Adipocyte (in vitro differentiated cells): ENCODE measurements at regions not wholly inside any gene's neighbourhood (a gene's known extent, or its start where the extent isn't known, plus 50 kb on each side); places are given as distances from the start of the nearest gene placed in this dataset.

Source experiments
- DNase-seq: peaks from one replicate; pipeline ENCODE4 v3.0.0-alpha.2; 2015; ENCODE audit warnings: low read depth
- H3K27me3 ChIP-seq: replicated peaks from 2 replicates; pipeline ENCODE4 v1.7.0; 2013; ENCODE audit warnings: mild to moderate bottlenecking, low read length, moderate library complexity; ENCODE audit not compliant: control insufficient read depth, insufficient read depth
- H3K36me3 ChIP-seq: 2 replicates; pipeline ENCODE4 v1.7.0; 2013; ENCODE audit warnings: low read length, mild to moderate bottlenecking, moderate library complexity; ENCODE audit not compliant: control insufficient read depth, insufficient read depth, severe bottlenecking
- H3K4me1 ChIP-seq: 2 replicates; pipeline ENCODE4 v1.7.0; 2013; ENCODE audit warnings: mild to moderate bottlenecking, low read length, moderate library complexity; ENCODE audit not compliant: control insufficient read depth, insufficient read depth
- H3K4me3 ChIP-seq: 2 replicates; pipeline ENCODE4 v1.7.0; 2013; ENCODE audit warnings: mild to moderate bottlenecking, low read length, moderate library complexity
- H3K9ac ChIP-seq: 2 replicates; pipeline ENCODE4 v1.7.0; 2013; ENCODE audit warnings: mild to moderate bottlenecking, low read length, moderate library complexity
- H3K9me3 ChIP-seq: 2 replicates; pipeline ENCODE4 v1.7.0; 2013; ENCODE audit warnings: mild to moderate bottlenecking, low read length, moderate library complexity; ENCODE audit not compliant: control insufficient read depth

DNA sequence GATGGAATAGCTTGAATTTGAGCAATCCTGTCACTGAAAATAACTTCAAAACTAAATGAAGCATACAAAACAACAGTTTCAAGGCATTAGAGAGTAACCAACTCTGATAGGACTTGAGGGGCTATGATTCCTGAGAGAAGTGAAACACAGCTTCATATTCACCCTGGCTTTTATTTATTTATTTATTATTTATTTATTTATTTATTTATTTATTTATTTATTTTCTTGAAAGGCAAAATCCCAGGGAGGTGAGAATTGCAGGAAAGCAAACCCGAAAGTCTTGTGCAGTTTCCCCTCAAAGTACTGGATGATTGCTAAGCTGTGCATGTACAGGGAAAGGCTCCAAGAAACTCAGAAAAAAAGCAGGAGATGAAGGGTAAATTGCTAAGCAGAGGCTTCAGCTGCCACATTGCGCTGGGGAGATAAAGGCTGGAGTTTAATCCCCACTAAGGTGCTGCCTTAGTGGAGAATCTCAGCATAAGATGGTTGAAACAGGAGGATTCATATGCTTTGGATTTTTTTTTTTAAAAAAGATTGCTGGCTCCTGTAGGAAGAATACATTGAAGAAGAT lies 72.9 kb upstream of the COL24A1 start:
- H3K27me3 ChIP-seq: no peaks in the 10 kb centered on the region
- peaks cover 8% of the 10 kb centered on the region for H3K4me1 ChIP-seq
- H3K9ac ChIP-seq: no peak overlapping the region
- DNase-seq: no peak
- no peak overlapping the region for H3K4me3 ChIP-seq
- H3K9me3 ChIP-seq: no peaks in the 10 kb centered on the region
- H3K36me3 ChIP-seq: no peaks in the 10 kb centered on the region

DNA sequence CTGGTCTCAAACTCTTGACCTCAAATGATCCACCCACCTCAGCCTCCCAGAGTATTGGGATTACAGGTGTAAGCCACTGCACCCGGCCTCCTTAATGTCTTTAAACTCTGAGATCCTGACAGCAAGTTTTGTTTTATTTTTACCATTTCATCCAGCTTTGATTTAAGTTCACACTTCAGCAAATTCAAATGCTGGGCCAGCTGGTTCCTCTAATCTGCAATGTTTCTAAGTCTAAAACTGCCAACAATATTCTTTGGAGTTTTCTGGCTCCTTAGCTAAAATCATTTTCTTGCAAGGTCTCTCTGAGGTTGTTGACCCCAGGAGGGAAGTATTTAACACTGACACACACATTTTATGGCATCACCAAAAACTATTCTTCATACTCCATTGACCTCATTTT lies 72.0 kb upstream of the COL24A1 start:
- Histone ChIP-seq H3K4me3 (no peak overlapping the region), H3K4me1 (peaks cover 8% of the 10 kb centered on the region), H3K27me3 (no peaks in the 10 kb centered on the region), H3K9ac (no peak overlapping the region), H3K9me3 (no peaks in the 10 kb centered on the region), H3K36me3 (no peaks in the 10 kb centered on the region)
- DNase-seq: no peak

DNA sequence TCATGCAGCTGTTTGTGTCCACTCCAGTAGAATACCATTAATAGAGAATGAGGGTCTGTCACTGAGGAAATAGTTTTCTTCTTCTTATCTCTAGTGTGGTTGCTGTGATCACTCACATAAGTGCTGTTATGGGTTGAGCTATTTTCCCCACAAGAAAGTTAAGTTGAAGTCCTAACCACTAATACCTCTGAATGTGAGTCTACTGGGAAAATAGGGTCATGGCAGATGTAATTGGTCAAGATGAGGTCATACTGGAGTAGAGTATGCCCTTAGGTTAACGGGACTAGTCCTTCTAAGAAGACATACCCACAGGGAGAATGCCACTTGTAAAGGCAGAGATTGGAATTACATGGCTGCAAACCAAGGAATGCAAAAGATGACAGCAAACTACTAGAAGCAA lies 70.5 kb upstream of the COL24A1 start:
- no peaks in the 10 kb centered on the region for H3K36me3 ChIP-seq
- no peak for DNase-seq

DNA sequence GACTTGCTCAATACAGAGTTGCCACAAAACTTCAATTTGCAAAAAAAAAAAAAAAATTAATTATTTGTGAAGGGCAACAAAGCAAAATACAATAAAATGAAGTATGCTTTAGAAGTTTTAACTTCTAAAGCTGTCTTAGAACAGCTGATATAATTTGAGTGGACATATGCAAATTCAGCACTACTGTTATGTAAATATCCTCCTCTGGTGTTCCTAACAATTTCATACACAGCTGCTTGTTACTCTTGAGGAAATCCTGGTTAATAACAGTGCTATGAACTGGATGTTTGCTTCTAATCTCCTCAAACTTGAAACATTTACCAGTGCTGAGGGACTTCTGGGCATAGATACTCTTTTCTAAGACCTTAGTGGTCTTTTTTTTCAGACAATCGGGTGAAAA lies 69.6 kb upstream of the COL24A1 start:
- no peak for DNase-seq
- H3K36me3 ChIP-seq: no peaks in the 10 kb centered on the region
- H3K9ac ChIP-seq: no peak overlapping the region
- H3K4me3 ChIP-seq: no peak overlapping the region
- H3K27me3 ChIP-seq: no peaks in the 10 kb centered on the region
- H3K4me1 ChIP-seq: peaks cover 8% of the 10 kb centered on the region
- no peaks in the 10 kb centered on the region for H3K9me3 ChIP-seq

More for the DNA sequence above, 70.5 kb upstream of the COL24A1 start:
- Histone ChIP-seq H3K4me1 (peaks cover 8% of the 10 kb centered on the region), H3K9me3 (no peaks in the 10 kb centered on the region), H3K27me3 (no peaks in the 10 kb centered on the region), H3K4me3 (no peak overlapping the region), H3K9ac (no peak overlapping the region)

DNA sequence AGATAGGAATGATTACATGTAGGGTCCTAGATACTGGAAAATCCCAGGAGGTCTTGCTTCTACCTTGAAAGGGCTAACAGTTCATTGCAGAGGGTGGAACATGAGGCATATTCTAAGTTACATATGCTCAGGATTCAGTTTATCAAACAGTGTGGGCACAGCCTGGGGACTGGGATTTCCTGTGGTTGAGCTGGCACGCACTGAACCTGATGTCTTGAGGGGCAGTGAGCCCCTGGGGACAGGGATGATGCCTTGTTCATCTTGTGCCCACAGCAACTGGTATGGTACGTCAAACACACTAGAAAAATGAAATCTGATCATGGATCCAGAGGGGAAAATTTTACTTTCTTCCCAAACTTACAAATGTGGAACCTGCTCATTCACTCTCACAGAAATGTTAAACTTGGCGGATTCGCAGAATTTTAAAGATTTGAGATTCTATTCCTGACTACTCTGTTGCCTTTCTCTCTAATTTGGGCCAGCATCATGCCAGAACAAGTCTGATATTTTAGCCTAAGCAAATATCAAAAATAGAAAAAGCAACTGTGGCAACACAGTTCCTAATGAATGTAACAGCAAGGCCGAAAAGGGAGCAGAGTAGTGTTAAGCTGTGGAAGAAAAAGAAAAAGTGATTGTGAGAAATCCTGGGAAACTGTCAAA lies 68.2 kb upstream of the COL24A1 start:
- Histone ChIP-seq H3K9ac (no peak overlapping the region), H3K9me3 (no peaks in the 10 kb centered on the region), H3K27me3 (no peaks in the 10 kb centered on the region), H3K4me1 (peaks cover 8% of the 10 kb centered on the region), H3K36me3 (no peaks in the 10 kb centered on the region), H3K4me3 (no peak overlapping the region)
- DNase-seq: no peak

DNA sequence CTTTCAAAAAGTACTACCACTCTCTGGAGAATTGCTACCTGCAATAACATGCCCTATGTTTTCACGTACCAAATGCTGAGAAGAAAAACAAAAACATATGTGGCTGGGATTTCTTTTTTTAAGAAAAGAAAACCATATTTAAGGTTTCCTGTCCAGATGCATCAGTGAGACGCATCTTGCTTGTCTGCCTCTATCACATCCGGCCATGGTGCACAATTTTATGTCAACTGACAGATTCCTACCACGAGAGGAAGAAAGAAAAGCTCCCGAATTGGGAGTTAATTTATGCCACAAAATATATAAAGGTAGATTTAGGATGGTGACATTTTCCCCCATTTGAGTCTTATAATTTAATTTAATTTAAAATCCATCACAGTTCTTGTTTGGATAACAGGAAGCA lies 62.3 kb upstream of the COL24A1 start:
- Histone ChIP-seq H3K4me1 (no peaks in the 10 kb centered on the region), H3K27me3 (no peaks in the 10 kb centered on the region), H3K36me3 (no peaks in the 10 kb centered on the region), H3K4me3 (no peak overlapping the region), H3K9me3 (no peaks in the 10 kb centered on the region), H3K9ac (no peak overlapping the region)
- no peak for DNase-seq

DNA sequence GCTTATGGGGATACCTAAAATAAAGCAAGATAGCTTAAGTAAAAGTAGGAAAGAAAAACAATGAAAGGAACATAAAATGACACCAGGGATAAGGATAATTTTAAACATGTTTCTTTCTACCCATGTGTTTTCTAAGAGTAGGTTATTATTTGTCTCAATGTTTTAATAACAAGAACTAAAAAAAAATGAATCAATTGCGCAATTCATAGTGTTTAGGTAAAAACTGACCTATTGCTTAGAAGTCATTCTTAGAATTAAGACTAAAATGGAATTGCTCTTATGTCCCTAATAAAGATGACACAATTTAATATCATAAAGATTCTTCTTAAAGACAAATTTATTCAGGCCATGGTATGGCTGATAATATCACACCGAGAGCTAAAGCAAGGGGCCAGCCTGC lies 58.0 kb upstream of the COL24A1 start:
- DNase-seq: no peak
- Histone ChIP-seq H3K4me3 (no peak overlapping the region), H3K9ac (no peak overlapping the region), H3K9me3 (no peaks in the 10 kb centered on the region), H3K4me1 (no peaks in the 10 kb centered on the region), H3K36me3 (no peaks in the 10 kb centered on the region), H3K27me3 (no peaks in the 10 kb centered on the region)

DNA sequence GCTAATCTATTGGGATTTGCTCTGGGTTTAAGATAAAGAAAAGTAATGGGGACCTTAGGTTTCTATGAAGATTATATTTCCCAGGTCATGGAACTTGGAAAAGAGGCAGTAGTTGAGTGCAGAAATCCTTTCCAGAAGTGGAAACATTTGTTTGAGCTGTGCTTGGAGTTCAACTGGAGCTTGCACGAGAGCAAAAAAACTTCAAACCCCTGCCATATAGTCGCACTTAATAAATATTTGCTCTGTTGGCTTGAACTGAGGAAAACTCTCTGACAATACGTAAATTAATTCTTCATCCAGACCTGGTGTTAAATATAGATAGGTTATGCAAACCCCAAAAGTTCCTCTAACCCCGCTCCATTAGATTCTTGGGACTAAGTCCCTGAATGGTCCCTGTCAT lies 52.8 kb upstream of the COL24A1 start:
- DNase-seq: no peak
- no peaks in the 10 kb centered on the region for H3K36me3 ChIP-seq
- H3K9me3 ChIP-seq: no peaks in the 10 kb centered on the region
- no peaks in the 10 kb centered on the region for H3K27me3 ChIP-seq
- peaks cover 8% of the 10 kb centered on the region for H3K4me1 ChIP-seq
- no peak overlapping the region for H3K4me3 ChIP-seq
- no peak overlapping the region for H3K9ac ChIP-seq

DNA sequence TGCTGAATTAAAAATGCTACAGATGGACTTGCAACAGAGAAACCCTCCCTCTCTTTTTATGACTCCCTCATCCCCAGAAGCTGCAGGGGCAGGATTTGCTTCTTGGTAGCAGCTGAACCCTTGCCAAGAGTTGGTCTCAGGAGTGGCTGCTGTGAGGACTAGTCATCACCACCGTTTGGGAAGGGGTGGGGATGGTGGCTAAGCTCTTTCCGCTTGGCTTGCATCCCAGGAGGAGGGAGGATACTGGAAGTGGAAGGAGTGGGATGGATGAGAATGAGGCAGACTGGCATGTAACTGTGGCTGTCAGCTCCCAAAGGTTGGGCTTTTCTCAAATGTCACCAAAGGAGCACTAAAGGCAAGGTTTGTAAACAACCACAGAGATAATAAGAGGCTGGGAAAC lies 50.8 kb upstream of the COL24A1 start:
- Histone ChIP-seq H3K9ac (no peak overlapping the region), H3K36me3 (no peaks in the 10 kb centered on the region), H3K4me3 (no peak overlapping the region), H3K9me3 (no peaks in the 10 kb centered on the region), H3K4me1 (peaks cover 8% of the 10 kb centered on the region), H3K27me3 (no peaks in the 10 kb centered on the region)
- DNase-seq: peak; percentile 64
